Vagina (tissue), 2 donors: ENCODE measurements at regions not wholly inside any gene's neighbourhood (a gene's known extent, or its start where the extent isn't known, plus 50 kb on each side); places are given as distances from the start of the nearest gene placed in this dataset.

ENCODE experiments used
- CTCF ChIP-seq, 3 experiments: fragments of 450-650 bp in 2 of 3; fragments of 200-600 bp in 1 of 3; sonication (generic) in 1 of 3; IDR thresholded peaks; one replicate each; pipeline ENCODE4 v1.5.1; 2017 to 2019; ENCODE audit warnings: antibody characterized with exemption in 3 of 3, mild to moderate bottlenecking in 2 of 3, moderate library complexity in 2 of 3
- POLR2A ChIP-seq, 2 donors: fragments of 450-650 bp; IDR thresholded peaks; one replicate each; pipeline ENCODE4 v1.6.1; 2017; ENCODE audit warnings: antibody characterized with exemption in 2 of 2, mild to moderate bottlenecking in 2 of 2, moderate library complexity in 2 of 2
- POLR2AphosphoS5 ChIP-seq, 2 donors: sonication (generic); formaldehyde crosslinking; IDR thresholded peaks; one replicate each; pipeline ENCODE4 v1.9.0; 2017; ENCODE audit warnings: antibody characterized with exemption in 2 of 2, mild to moderate bottlenecking in 2 of 2, low read depth in 1 of 2; ENCODE audit not compliant: insufficient read depth in 1 of 2

- TF ChIP-seq CTCF (IDR thresholded peaks at IDR 0.05) (no peak), POLR2A (IDR thresholded peaks at IDR 0.05) (no peak), POLR2AphosphoS5 (IDR thresholded peaks at IDR 0.05; ENCODE audit: insufficient read depth in 1 of 2, low read depth in 1 of 2) (no peak)
These were observed 1709.0 kb downstream of the PCDH7 start for GRCh38 chr4:32429151-32429550.
